Transverse colon (tissue), 4 donors: ENCODE measurements at regions not wholly inside any gene's neighbourhood (a gene's known extent, or its start where the extent isn't known, plus 50 kb on each side); places are given as distances from the start of the nearest gene placed in this dataset.

Experiments used
- DNase-seq: peaks from one replicate; pipeline ENCODE4 v3.0.0-alpha.2; 2019
- H3K27ac ChIP-seq, 4 donors: fragments of 200-600 bp; sonication (generic); 2 replicates each; pipeline ENCODE4 v1.5.1; 2016 to 2018; ENCODE audit warnings: inconsistent platforms in 4 of 4
- H3K27me3 ChIP-seq: fragments of 200-600 bp; sonication (generic); 2 replicates; pipeline ENCODE4 v1.5.1; 2017; ENCODE audit warnings: inconsistent platforms
- H3K36me3 ChIP-seq, 4 donors: fragments of 200-600 bp; sonication (generic); 2 replicates each; pipeline ENCODE4 v1.5.1; 2017 to 2019; ENCODE audit warnings: inconsistent platforms in 4 of 4
- H3K4me1 ChIP-seq, 4 donors: fragments of 200-600 bp; sonication (generic); 2 replicates each; pipeline ENCODE4 v1.5.1; 2017 to 2020; ENCODE audit warnings: inconsistent platforms in 4 of 4
- H3K4me3 ChIP-seq, 4 donors: fragments of 200-600 bp; sonication (generic); 1 replicate in 1 of 4; 2 replicates in 3 of 4; pipeline versions ENCODE4 v1.5.1 to v1.6.1; 2017 to 2019; ENCODE audit warnings: inconsistent platforms in 4 of 4
- H3K9me3 ChIP-seq, 2 donors: fragments of 200-600 bp; sonication (generic); 2 replicates each; pipeline ENCODE4 v1.5.1; 2017 to 2019; ENCODE audit warnings: inconsistent platforms in 2 of 2
- EP300 ChIP-seq: sonication (generic); formaldehyde crosslinking; IDR thresholded peaks from one replicate; pipeline ENCODE4 v1.6.1; 2017; ENCODE audit warnings: antibody characterized with exemption, low read depth
- POLR2A ChIP-seq: fragments of 450-650 bp; IDR thresholded peaks from one replicate; pipeline ENCODE4 v1.6.1; 2016; ENCODE audit warnings: antibody characterized with exemption, mild to moderate bottlenecking, moderate library complexity
- POLR2AphosphoS5 ChIP-seq, 3 donors: sonication (generic); formaldehyde crosslinking; IDR thresholded peaks; one replicate each; pipeline ENCODE4 v1.6.1; 2016; ENCODE audit warnings: antibody characterized with exemption in 3 of 3
- WGBS, 2 donors: methylation state at CpG; one replicate each; pipeline ENCODE4 v1.1.5; 2018; ENCODE audit warnings: low coverage in 1 of 2; 5-methylcytosine and 5-hydroxymethylcytosine counted together
- in situ Hi-C, 4 donors: fragments of 200-750 bp; cut with MboI; loops; one replicate each; pipeline versions ENCODE4 v1.15.0 to v1.15.1; 2017; ENCODE audit warnings: low sequenced_read_pairs in 3 of 4, low pct_ligation_motif_present in 1 of 4, low pct_unique_long_range_greater_than_20kb in 1 of 4
- intact Hi-C: fragments of 100-400 bp; cut with DNase I; formaldehyde crosslinking; loops from one replicate; pipeline ENCODE4 v1.15.1; 2023; ENCODE audit warnings: low total_unique reads
- TF ChIP-seq, protein P1 (sequence below), 5 experiments: fragments of 200-600 bp in 3 of 5; fragments of 450-650 bp in 2 of 5; sonication (generic) in 3 of 5; IDR thresholded peaks; 1 replicate in 2 of 5; 2 replicates in 3 of 5; pipeline ENCODE4 v1.5.1; 2016 to 2017; ENCODE audit warnings: antibody characterized with exemption in 5 of 5, inconsistent platforms in 3 of 5, mild to moderate bottlenecking in 2 of 5, moderate library complexity in 1 of 5

DNA sequence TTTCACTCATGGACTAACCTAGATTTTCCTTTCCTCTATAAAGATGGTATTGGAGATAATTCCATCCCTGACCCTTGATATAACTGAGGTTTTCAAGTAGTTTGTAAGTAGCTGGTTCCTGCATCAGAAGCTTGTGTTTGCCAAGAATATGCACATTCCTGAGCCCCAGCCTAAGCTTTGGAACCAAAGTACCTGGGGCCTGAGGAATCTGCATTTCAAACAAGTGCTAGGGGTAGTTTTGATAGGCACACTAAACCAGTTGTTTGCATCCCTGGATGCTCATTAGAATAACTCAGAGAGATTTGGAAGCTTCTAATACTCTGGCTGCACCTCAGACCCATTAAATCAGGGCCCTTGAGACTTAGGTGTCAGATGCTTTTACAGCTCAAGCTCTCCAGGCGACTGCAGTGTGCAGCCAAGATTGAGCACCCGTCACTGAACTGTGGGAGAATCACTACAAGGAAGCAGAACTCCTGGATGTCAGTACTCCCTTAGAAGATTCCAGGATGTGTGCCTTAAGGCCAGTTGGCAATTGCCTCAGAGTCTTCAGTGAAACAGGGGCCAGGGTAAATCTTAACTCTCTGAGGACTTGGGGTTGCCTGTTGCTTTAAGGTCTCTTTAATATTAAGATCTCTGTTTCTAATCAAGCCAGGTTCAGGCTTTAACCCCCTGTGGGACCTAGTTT is 565.0 kb downstream of the REEP3 start:
- TF ChIP-seq POLR2A: no peak
- TF ChIP-seq, protein P1, sequence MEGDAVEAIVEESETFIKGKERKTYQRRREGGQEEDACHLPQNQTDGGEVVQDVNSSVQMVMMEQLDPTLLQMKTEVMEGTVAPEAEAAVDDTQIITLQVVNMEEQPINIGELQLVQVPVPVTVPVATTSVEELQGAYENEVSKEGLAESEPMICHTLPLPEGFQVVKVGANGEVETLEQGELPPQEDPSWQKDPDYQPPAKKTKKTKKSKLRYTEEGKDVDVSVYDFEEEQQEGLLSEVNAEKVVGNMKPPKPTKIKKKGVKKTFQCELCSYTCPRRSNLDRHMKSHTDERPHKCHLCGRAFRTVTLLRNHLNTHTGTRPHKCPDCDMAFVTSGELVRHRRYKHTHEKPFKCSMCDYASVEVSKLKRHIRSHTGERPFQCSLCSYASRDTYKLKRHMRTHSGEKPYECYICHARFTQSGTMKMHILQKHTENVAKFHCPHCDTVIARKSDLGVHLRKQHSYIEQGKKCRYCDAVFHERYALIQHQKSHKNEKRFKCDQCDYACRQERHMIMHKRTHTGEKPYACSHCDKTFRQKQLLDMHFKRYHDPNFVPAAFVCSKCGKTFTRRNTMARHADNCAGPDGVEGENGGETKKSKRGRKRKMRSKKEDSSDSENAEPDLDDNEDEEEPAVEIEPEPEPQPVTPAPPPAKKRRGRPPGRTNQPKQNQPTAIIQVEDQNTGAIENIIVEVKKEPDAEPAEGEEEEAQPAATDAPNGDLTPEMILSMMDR (IDR thresholded peaks at IDR 0.05): no peak
- no peak for TF ChIP-seq POLR2AphosphoS5 (IDR thresholded peaks at IDR 0.05)
- no peak for TF ChIP-seq EP300
- Histone ChIP-seq H3K27ac (no peak overlapping the region), H3K36me3 (no peaks in the 10 kb centered on the region), H3K4me1 (peaks cover 0 to 9% (median 3%) of the 10 kb centered on the region in 4 donors), H3K27me3 (no peaks in the 10 kb centered on the region), H3K4me3 (no peak overlapping the region), H3K9me3 (no peaks in the 10 kb centered on the region)
- intact Hi-C loops (no loop called here), in situ Hi-C loops (no loop called here)
- 80% methylated on average over 2 of the region's 2 CpGs; no CpG with 5 or more reads in 1 of the 2 donors for WGBS, 2 donors
- no peak for DNase-seq

GRCh38 chr10:64089648-64090047 is 568.4 kb downstream of the REEP3 start:
- no peak overlapping the region for H3K27ac ChIP-seq
- in situ Hi-C loops (no loop called here), intact Hi-C loops (no loop called here)
- WGBS, 2 donors: 36 to 100% methylated on average over 1 to 2 of the region's 2 CpGs
- no peaks in the 10 kb centered on the region for H3K36me3 ChIP-seq
- H3K9me3 ChIP-seq: no peaks in the 10 kb centered on the region
- no peak for DNase-seq
- H3K27me3 ChIP-seq: no peaks in the 10 kb centered on the region
- H3K4me3 ChIP-seq: no peak overlapping the region
- no peaks in the 10 kb centered on the region for H3K4me1 ChIP-seq
- TF ChIP-seq EP300 (no peak), POLR2AphosphoS5 (IDR thresholded peaks at IDR 0.05) (no peak), POLR2A (no peak)
- TF ChIP-seq, protein P1 (IDR thresholded peaks at IDR 0.05): no peak

DNA sequence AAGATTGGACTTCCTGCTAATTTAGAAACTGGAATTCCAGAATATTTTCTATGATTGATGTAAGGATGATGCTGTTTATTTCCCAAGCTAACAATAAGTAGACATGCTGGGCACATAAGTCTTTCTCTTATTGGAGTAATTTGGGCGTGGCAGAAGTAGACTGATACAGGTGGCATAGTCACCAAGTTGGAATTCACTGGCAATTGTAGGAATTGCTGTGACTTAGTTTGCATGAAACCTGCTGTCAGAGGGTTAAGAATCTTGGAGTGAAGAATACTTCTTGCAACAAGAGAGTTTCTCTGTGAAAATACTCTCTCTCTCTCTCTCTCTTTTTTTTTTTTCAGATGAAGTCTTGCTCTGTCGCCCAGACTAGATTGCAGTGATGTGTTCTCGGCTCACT is 569.7 kb downstream of the REEP3 start:
- no peaks in the 10 kb centered on the region for H3K4me1 ChIP-seq
- intact Hi-C loops: no loop called here
- H3K27me3 ChIP-seq: no peaks in the 10 kb centered on the region
- TF ChIP-seq, protein P1 (IDR thresholded peaks at IDR 0.05): no peak
- TF ChIP-seq POLR2A (no peak), EP300 (no peak)
- in situ Hi-C loops: no loop called here
- no peak for DNase-seq
- H3K9me3 ChIP-seq: no peaks in the 10 kb centered on the region
- WGBS, 2 donors: 63 to 85% methylated on average over 3 of the region's 3 CpGs
- no peak overlapping the region for H3K4me3 ChIP-seq
- no peaks in the 10 kb centered on the region for H3K36me3 ChIP-seq
- no peak overlapping the region for H3K27ac ChIP-seq

DNA sequence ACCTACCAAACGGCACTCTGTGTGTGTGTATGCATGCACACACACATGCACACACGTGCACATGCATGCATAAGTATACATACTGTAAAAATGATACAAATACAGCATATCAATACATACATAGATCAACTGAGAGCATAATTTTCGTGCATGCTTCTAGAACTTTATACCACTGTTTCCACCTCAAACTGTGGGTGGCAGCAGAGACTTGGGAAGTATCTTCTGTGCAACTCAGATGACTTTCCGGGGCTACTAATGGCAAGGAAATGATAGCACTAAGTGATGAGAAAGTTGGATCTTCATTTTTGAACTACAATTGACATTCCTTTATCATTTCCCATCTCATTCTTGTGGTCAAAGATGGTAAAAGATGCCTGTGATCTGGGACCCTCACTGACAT is 570.7 kb downstream of the REEP3 start:
- Histone ChIP-seq H3K36me3 (no peaks in the 10 kb centered on the region), H3K4me3 (no peak overlapping the region), H3K27me3 (no peaks in the 10 kb centered on the region), H3K9me3 (no peaks in the 10 kb centered on the region), H3K4me1 (no peaks in the 10 kb centered on the region), H3K27ac (no peak overlapping the region)
- DNase-seq: no peak
- in situ Hi-C loops: no loop called here
- 55 to 61% methylated on average over 2 to 4 of the region's 4 CpGs for WGBS, 2 donors
- TF ChIP-seq POLR2A (no peak), POLR2AphosphoS5 (IDR thresholded peaks at IDR 0.05) (no peak), EP300 (no peak)
- TF ChIP-seq, protein P1 (IDR thresholded peaks at IDR 0.05): peak in 2 of 5 experiments; percentile 8 to 10
- intact Hi-C loops: no loop called here
